ENCODE measurements at regions not wholly inside any gene's neighbourhood (a gene's known extent, or its start where the extent isn't known, plus 50 kb on each side); places are given as distances from the start of the nearest gene placed in this dataset.

GRCh38 chr6:110039981-110040383 is 61.9 kb downstream of the GPR6 start:
- TF ChIP-seq POLR2A (IDR thresholded peaks at IDR 0.05) (no peak), CTCF (IDR thresholded peaks at IDR 0.05) (peak in 5 of 12 donors; percentile 8 to 36 (median 26))
